ENCODE measurements at regions not wholly inside any gene's neighbourhood (a gene's known extent, or its start where the extent isn't known, plus 50 kb on each side); places are given as distances from the start of the nearest gene placed in this dataset.

- TF ChIP-seq CTCF (conservative IDR thresholded peaks at IDR 0.05): no peak
- TF ChIP-seq ZFX (IDR thresholded peaks at IDR 0.05): no peak
Measured at GRCh38 chr16:86012221-86012620, 113.3 kb downstream of the IRF8 start.

Measured in C4-2B (cell line).